A204.1 (cell line): ENCODE measurements at regions not wholly inside any gene's neighbourhood (a gene's known extent, or its start where the extent isn't known, plus 50 kb on each side); places are given as distances from the start of the nearest gene placed in this dataset.
"Not testable (repeated sequence)": the region's sequence is repeated elsewhere in the genome, so short reads cannot be mapped to it uniquely, and the experiment has no call there.

Experiments
- FAIRE-seq: peaks from 2 replicates; lab custom pipeline; 2012; peaks lifted over from hg19 to GRCh38; lab: Jason Lieb, UNC

DNA sequence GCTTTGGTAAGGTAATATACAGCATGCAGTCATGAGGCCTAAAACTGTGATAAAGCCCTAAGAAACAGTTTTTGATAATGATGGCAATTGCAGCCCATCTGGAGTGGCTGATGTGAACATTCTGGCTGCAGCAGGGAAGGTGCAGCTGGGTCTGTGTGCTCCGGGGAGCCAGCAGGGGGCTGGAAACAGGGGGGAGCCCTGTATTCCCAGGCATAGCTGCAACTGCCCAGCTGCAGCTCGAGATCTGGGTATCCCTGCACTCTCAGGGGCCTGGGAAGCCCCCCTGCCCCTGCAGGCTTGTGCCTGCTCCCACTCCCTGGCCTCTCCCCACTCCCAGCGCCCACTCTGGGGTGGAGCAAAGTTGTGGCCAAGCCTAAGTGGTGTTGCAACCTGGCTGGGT is 95.6 kb downstream of the RRAGB start:
- FAIRE-seq: no peak

DNA sequence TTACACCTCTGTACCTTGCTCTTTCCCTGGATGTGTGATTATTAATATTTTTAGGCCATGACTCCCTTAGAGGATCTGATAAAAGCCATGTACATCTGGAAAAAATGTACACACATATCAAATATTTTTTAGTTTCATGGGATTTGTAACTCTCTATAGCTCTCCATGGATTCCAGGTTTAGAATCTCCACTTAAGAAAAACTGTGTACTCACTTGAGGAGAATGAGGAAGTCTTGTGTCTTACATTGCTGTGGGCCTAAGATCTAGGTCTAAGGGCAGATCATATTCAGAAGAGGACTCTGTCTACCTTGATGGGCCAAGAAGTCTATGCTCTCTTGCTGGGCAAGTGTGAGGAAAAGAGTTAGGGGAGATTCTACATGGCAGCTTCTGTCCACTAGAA is 98.0 kb downstream of the RRAGB start:
- no peak for FAIRE-seq

DNA sequence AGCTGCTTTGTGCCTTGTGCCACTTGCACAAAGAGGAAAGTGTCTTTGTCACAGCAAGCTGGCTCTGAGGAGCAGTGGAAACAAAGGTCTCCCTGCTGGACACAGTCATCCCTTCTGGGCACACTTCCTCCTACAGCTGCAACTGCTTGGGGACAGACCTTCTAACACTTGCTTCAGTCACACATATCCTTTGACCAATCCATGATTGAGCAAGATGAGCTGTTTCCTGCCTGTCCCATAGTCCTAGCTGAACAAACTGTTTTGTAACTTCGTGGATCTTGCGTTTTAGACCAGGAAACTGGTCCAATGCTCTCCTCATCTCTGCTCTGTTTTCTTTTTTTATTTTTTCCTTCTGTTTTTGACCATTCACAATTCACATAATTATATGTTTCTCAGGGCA is 98.5 kb downstream of the RRAGB start:
- no peak for FAIRE-seq

DNA sequence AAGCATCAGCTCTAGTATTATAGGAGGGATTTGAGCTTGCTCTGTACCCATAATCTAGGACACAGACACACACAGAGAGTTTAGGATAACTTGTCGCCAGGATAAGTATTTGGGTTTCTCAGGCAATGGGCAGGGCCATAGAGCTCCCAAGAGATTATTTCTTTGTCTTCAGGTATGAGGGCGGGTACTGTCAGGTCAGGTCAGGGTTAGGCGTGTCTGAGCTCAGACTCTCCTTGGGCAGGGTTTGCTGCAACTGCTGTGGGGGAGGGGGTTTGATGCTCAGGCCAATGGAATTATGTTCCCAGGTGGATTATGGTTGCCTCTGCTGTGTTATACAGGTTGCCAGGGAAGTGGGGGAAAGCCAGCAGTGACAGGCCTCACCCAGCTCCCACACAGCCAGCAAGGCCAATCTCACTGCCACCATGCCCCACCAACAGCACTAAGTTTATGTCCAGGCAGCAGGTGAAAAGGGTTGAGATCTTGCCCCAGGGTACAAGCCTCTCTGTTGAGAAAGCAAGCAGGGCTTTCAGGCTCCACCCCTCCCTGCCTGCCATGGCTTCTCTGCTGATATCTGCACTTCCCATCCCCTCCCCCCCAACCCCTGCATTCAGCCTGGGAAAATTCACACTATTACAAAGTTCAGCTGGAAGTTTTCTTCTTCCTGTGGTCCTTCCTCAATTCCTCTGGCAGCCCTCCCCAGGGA is 101.3 kb downstream of the RRAGB start:
- no peak for FAIRE-seq

DNA sequence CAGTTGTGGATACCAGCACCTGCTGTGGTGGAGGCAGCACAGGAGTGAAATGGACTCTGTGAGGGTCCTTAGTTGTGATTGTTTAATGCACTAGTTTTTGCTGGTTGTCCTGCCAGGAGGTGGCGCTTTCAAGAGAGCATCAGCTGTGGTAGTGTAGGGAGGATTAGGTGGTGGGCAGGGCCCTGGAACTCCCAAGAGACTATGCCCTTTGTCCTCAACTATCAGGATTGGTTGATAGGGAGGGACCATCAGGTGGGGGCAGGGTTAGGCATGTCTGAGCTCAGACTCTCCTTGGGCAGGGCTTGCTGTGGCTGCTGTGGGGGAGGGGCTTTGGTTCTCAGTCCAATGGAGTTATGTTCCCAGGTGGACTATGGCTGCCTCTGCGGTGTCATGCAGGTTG is 121.9 kb downstream of the RRAGB start:
- no peak for FAIRE-seq

DNA sequence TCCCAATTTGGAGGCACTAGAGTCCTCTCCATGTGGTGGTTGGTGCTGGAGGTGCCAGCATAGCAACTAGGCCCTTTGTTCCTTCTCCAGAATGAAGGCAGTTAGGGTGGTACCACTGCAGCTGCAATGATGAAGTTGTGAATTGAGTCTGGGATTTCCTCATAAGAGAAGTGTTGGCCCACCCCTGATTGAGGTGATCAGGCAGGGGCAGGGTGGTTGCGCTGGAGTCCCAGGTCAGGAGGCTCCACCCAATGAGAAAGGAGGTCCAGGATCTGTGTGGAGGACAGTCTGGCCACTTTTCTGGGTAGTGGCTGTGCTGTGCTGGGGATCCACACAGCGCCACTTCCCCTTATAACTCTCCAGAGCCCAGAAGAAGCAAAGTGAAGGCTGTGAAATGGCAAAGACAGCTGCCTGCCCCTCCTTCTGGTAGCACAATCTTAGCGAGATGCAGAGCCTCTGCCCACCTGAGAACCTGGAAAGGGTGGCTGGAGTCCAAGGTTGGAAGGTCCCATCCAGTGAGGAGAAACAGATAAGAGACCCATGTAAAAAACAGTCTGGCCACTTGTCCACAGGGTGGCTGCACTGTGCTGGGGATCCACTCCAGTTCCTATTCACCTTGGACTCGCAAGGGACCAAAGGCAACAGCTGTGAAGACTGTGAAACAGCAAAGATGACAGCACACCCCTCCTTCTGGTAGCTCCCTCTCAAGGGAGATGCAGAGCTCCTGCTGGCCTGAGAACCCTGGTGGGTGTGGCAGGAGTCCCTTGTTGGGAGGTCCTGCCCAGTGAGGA is 124.6 kb downstream of the RRAGB start:
- no peak for FAIRE-seq

DNA sequence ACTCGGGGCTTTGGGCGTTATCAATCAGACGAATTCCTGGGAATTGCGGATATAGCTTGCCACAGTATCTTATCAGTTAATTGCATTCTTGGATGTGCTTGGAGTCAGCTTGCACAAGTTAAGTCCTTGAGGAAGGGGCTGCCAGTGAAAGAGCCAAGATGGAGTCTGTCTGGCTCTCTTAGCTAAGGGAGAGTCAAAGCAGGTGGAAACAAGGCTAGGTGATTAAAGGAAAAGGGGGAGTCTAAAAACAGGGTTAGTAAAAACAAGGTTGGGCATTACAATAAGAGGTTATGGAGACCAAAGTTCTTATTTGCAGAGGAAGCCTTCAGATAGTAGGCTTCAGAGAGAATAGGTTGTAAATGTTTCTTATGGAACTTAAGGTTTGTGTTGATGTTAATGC is 149.2 kb downstream of the RRAGB start:
- FAIRE-seq: not testable (repeated sequence)

DNA sequence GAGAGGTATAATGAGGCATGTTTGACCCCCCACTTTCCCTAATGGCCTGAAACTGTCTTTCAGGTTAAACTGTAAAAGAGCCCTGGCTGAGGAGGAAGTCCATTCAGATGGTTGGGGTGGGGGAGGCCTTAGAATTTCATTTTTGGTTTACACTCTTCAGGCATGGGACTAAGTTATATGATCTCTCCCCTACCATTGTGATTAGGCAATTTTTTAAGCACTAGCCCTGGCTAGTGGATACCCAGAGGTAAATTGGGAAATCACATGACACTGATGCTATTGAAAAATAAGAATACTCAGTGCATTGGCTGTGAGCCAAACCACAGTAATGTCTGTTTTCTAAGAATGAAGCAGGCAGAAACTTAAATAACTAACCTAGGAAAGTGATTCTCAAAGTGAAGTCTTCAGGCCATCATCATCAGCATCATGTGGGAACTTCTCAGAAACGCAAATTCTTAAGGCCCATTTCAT is 149.7 kb downstream of the RRAGB start:
- no peak for FAIRE-seq

DNA sequence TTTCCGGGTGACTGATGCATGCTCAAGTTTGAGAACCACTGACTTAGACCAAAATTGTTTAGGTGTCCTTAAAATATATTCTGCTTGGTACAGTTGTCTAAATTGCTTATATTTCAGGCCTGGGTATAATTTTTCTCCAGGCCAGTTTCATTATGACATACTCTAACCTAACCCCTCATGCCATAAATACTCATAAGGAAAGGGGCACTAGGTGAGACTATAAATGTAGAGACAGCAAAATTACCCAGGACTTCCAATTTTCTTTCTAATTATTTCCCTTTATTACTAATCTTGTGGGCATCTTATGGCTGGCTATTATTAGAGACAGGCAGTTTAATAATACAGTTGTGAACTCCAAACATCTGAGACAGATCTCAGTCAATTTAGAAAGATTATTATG is 150.2 kb downstream of the RRAGB start:
- FAIRE-seq: no peak

DNA sequence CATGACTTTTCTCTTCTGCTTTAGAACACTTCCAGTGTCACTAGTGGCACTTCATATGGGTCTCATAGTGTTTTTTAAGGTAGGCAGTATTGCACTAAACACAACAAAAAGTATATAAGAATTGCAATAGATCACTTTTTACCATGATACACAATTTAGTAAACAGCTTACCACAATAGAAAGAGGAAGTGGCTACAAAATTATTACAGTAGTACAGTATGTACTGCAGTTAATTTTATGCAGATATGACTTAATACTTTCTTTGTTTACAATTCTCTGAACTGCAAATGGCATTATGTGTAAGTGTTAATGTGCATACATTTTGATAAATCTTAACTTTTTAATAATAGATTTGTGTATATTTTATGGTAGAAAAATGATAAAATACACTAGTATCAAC is 157.3 kb downstream of the RRAGB start:
- FAIRE-seq: peak; percentile 30

DNA sequence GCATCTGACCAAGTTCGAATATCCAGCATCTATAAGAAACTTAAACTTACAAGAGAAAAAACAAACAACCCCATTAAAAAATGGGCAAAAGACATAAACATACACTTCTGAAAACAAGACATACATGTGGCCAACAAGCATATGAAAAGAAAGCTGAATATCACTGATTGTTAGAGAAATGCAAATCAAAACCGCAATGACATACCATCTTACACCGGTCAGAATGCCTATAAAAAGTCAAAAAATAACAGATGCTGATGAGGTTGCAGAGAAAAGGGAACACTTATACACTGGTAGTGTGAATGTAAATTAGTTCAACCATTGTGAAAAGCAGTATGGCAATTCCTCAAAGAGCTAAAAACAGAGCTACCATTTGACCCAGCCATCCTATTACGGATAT is 166.0 kb downstream of the RRAGB start:
- FAIRE-seq: not testable (repeated sequence)

DNA sequence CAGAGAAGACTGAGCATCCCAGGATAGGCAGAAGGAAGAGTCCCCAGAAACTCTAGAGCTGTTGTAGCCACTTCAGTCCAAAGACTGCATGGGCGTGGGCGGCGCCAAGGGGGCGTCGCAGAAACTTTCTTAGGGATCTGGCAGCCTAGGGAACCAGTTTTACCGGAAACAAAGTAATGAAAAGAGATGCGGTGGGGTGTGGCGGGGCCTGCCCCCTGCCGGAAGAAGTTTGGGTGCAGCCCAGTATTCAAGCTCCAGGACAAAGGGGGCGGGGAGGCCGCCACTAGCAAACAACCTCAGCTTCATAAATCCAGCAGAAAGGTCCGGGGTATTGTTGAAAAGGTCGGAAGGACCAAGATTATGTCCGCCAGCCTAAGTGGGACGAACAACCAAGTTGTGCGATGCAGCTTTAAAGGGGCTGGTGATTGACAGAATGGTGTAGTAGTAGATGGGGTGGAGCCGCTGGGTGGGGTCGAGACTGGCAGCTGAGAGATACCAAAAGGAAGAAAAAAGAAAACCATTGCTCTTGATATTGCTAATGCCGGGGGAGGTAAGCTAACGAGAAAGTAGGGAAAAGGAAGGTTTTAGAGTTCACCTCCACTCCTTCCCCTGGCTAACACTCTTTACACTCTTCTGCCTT is 190.5 kb downstream of the RRAGB start:
- no peak for FAIRE-seq

DNA sequence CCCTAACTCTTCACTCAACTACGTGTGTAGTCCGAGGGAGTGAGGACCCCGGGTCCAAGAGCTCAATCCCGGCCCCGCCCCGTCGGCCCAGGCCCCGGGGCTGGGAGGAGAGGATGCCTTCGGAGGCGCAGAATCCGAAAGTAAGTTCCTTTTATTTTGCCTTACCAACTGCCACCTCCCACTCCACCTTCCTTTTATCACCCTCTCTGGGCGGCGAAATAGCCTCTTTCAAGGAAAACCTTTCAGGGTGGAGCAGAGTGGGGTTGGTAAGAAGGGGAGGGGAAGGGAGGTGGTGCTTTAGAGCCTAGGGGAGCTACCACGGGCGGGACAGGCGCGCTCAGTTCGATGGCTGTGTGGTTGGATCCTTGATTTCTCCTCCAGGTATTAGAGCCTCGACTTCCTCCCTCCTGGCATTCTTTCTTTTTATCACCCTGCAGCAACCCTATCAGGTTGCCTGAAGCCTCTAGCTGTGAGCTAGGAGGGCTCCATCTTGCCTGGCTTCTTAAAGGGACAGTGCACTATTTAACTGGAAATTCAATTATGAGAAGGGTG is 191.2 kb downstream of the RRAGB start:
- no peak for FAIRE-seq

DNA sequence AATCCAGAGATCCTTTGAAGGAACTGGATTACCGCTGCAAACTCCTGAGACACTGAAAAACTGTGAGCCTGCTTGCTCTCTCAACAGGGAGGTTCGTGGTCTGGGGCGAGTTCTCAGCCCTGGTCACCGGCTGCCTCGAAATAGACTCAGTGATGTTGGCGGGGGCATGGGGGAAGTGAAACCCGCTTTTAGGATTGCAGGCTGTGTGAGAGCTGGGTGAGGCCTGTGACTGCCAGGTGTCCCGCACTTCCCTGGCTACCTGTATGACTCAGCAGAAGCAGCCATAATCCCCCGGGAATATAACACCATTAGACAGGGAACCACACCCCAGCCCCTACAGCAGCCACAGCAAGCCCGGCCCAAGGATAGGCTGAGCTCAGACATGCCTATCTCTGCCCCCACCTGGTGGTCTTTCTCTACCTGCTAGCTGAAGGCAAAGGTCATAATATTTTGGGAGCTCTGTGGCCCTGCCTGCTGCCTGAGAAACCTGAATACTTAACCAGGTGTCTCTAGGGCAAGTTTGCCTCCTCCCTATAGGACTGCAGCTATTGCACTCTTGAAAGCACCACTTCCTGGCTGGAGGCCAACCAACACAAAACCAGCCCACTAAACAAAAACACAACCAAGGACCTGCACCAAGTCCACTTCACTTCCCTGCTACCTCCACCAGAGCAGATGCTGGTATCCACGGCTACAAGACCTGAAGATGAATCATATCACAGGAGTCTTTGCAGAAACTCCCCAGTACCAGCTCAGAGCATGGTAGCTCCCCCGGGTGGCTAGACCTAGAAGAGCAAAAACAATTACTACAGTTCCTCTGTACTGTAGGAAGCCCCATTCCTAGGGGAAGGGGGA is 202.0 kb downstream of the RRAGB start:
- FAIRE-seq: no peak

DNA sequence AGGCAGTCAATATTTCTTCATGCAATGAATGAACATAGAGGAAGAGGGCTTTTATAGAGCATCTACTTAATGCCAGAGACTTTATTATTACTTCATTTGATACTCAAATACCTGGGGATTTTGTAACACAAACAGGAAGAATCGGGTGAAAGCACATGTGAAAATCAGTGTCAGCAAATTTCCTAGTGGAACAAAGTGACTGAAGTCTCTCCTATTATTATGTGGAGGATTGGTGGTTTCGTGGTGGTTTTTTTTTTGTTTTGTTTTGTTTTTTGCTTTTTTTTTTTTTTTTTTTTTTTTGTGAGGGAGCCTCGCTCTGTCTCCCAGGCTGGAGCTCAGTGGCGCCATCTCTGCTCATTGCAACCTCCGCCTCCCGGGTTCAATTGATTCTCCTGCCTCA is 207.0 kb downstream of the RRAGB start:
- FAIRE-seq: no peak

DNA sequence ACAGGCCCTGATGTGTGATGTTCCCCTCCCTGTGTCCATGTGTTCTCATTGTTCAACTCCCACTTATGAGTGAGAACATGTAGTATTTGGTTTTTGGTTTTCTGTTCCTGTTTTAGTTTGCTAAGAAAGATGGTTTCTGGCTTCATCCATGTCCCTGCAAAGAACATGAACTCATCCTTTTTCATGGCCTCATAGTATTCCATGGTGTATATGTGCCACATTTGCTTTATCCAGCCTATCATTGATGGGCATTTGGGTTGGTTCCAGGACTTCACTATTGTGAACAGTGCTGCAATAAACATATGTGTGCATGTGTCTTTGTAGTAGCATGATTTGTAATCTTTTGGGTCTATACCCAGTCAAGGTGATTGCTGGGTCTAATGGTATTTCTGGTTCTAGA is 211.0 kb downstream of the RRAGB start:
- not testable (repeated sequence) for FAIRE-seq
